Left lung (tissue), 4 donors: ENCODE measurements at regions not wholly inside any gene's neighbourhood (a gene's known extent, or its start where the extent isn't known, plus 50 kb on each side); places are given as distances from the start of the nearest gene placed in this dataset.

Experiments
- ATAC-seq: fragments of 200-7000 bp; cut with Tn5 transposase; one replicate; pipeline ENCODE4 v1.9.1; 2020; ENCODE audit warnings: moderate library complexity
- DNase-seq, 4 donors: peaks; one replicate each; pipeline ENCODE4 v3.0.0-alpha.2; 2013 to 2020
- H3K27ac ChIP-seq, 2 donors: fragments of 200-600 bp; sonication (generic) in 1 of 2; one replicate each; pipeline versions ENCODE4 v1.5.0 to v1.8.0; 2020 to 2021
- H3K27me3 ChIP-seq, 2 donors: fragments of 200-600 bp; sonication (generic) in 1 of 2; one replicate each; pipeline versions ENCODE4 v1.5.0 to v1.8.0; 2020 to 2021
- H3K36me3 ChIP-seq, 2 donors: fragments of 200-600 bp; sonication (generic) in 1 of 2; one replicate each; pipeline versions ENCODE4 v1.5.0 to v1.8.0; 2020 to 2021
- H3K4me1 ChIP-seq, 2 donors: fragments of 200-600 bp; one replicate each; pipeline ENCODE4 v1.8.0; 2021
- H3K4me3 ChIP-seq, 2 donors: fragments of 200-600 bp; sonication (generic) in 1 of 2; one replicate each; pipeline versions ENCODE4 v1.5.0 to v1.8.0; 2020 to 2021; ENCODE audit warnings: mild to moderate bottlenecking in 1 of 2
- H3K9me3 ChIP-seq, 2 donors: fragments of 200-600 bp; sonication (generic) in 1 of 2; one replicate each; pipeline versions ENCODE4 v1.5.0 to v1.8.0; 2020 to 2021
- CTCF ChIP-seq, 2 donors: fragments of 200-600 bp; sonication (generic) in 1 of 2; IDR thresholded peaks; one replicate each; pipeline versions ENCODE4 v1.5.0 to v1.8.0; 2021; ENCODE audit warnings: antibody characterized with exemption in 2 of 2
- intact Hi-C, 2 donors: fragments of 100-400 bp; cut with DNase I; formaldehyde crosslinking; loops; one replicate each; pipeline versions ENCODE4 v1.11.2 to v1.14.2; 2022
- donor health status: DM: no; HTN: yes; CAD: no.
- donor health status: DM: no; HTN: no; CAD: no.

- H3K36me3 ChIP-seq, result no peaks in the 10 kb centered on the region
- no peaks in the 10 kb centered on the region for H3K27me3 ChIP-seq
- no peaks in the 10 kb centered on the region for H3K4me1 ChIP-seq
- ATAC-seq (no peak), DNase-seq (no peak)
- intact Hi-C loops, result no loop called here
- no peak overlapping the region for H3K27ac ChIP-seq
- H3K4me3 ChIP-seq, result no peak overlapping the region
- peaks cover 0 to 5% of the 10 kb centered on the region in 2 donors for H3K9me3 ChIP-seq
- TF ChIP-seq CTCF (IDR thresholded peaks at IDR 0.05), result no peak
Observed at GRCh38 chr6:1139155-1139890, 172.6 kb upstream of the FOXQ1 start.

- Histone ChIP-seq H3K27me3 (no peaks in the 10 kb centered on the region), H3K4me3 (no peak overlapping the region), H3K27ac (no peak overlapping the region), H3K4me1 (no peaks in the 10 kb centered on the region), H3K9me3 (peaks cover 0 to 5% of the 10 kb centered on the region in 2 donors), H3K36me3 (no peaks in the 10 kb centered on the region)
- no peak for ATAC-seq
- TF ChIP-seq CTCF (IDR thresholded peaks at IDR 0.05), result no peak
- intact Hi-C loops, result no loop called here
- DNase-seq, result no peak
Observed at GRCh38 chr6:1137849-1138248, 174.0 kb upstream of the FOXQ1 start.

- TF ChIP-seq CTCF (IDR thresholded peaks at IDR 0.05), result no peak
- no peak overlapping the region for H3K27ac ChIP-seq
- H3K4me3 ChIP-seq, result no peak overlapping the region
- peak; percentile 23 for ATAC-seq
- peaks cover 0 to 5% of the 10 kb centered on the region in 2 donors for H3K9me3 ChIP-seq
- intact Hi-C loops, result no loop called here
- H3K4me1 ChIP-seq, result no peaks in the 10 kb centered on the region
- no peaks in the 10 kb centered on the region for H3K27me3 ChIP-seq
- no peak for DNase-seq
- no peaks in the 10 kb centered on the region for H3K36me3 ChIP-seq
Observed at GRCh38 chr6:1136827-1137226, 175.1 kb upstream of the FOXQ1 start.

- TF ChIP-seq CTCF (IDR thresholded peaks at IDR 0.05), result no peak
- DNase-seq, result no peak
- peaks cover 0 to 5% of the 10 kb centered on the region in 2 donors for H3K9me3 ChIP-seq
Observed at GRCh38 chr6:1136415-1136774, 175.5 kb upstream of the FOXQ1 start.

GRCh38 chr6:1135726-1136414, 176.0 kb upstream of the FOXQ1 start:
- Histone ChIP-seq H3K9me3 (peaks cover 0 to 5% of the 10 kb centered on the region in 2 donors), H3K4me1 (no peaks in the 10 kb centered on the region), H3K27me3 (no peaks in the 10 kb centered on the region), H3K27ac (no peak overlapping the region), H3K4me3 (no peak overlapping the region), H3K36me3 (no peaks in the 10 kb centered on the region)
- ATAC-seq (peak; percentile 43), DNase-seq (no peak)
- intact Hi-C loops, result no loop called here
- TF ChIP-seq CTCF (IDR thresholded peaks at IDR 0.05), result no peak

More at GRCh38 chr6:1136415-1136774, 175.5 kb upstream of the FOXQ1 start:
- no peaks in the 10 kb centered on the region for H3K36me3 ChIP-seq
- no peak overlapping the region for H3K4me3 ChIP-seq
- peak; percentile 52 for ATAC-seq
- no peak overlapping the region for H3K27ac ChIP-seq
- no peaks in the 10 kb centered on the region for H3K4me1 ChIP-seq
- intact Hi-C loops, result no loop called here
- H3K27me3 ChIP-seq, result no peaks in the 10 kb centered on the region
